ENCODE measurements at regions not wholly inside any gene's neighbourhood (a gene's known extent, or its start where the extent isn't known, plus 50 kb on each side); places are given as distances from the start of the nearest gene placed in this dataset.
A peak's percentile ranks its signal among the peaks of the same experiment; 100 is the strongest.

DNA sequence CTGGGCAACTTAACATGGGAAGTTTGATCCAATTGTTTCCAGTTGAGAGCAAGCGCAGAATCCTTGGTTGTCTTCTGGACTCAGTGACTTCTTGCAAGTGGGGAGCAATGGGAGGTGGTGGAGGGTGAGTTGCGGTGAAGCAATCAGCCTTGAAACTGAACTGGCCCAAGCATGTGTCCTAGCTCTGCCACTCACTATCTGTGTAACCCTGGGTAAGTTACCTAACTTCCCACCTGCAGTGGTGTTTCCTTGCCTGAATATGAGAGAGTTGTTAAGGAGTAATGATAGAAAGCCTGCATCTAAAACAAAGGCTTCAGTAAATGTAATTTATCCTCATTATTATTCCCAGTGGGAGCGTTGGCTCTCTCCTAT lies 132.5 kb upstream of the NFIA start (continued):
- no peak for TF ChIP-seq ZNF512 (CRISPR knock-in tag; IDR thresholded peaks at IDR 0.05; ENCODE audit: borderline replicate concordance)
- TF ChIP-seq OVOL2 (CRISPR knock-in tag; IDR thresholded peaks at IDR 0.05; ENCODE audit: borderline replicate concordance): no peak
- no peak for TF ChIP-seq EMX1 (CRISPR knock-in tag; IDR thresholded peaks at IDR 0.05)
- no peak for TF ChIP-seq ZBTB21 (CRISPR knock-in tag; IDR thresholded peaks at IDR 0.05; ENCODE audit: borderline replicate concordance)
- no peak for TF ChIP-seq ESRRA (CRISPR knock-in tag; IDR thresholded peaks at IDR 0.05; ENCODE audit: borderline replicate concordance)

GRCh38 chr1:60949154-60949825 lies 133.1 kb upstream of the NFIA start:
- ChIA-PET POLR2A (no interaction called here), CTCF (interaction anchor here (1.4 to 1.7 kb wide), 4 partner anchors 30 to 639 kb away, joined by 3 to 5 read pairs (median 4); no protein-coding TSS in a partner anchor)
- peaks cover under 1% of the 10 kb centered on the region for H3K9me3 Mint-ChIP-seq
- no peak for TF ChIP-seq TP53 (CRISPR knock-in tag; IDR thresholded peaks at IDR 0.05)
- TF ChIP-seq, protein P1, sequence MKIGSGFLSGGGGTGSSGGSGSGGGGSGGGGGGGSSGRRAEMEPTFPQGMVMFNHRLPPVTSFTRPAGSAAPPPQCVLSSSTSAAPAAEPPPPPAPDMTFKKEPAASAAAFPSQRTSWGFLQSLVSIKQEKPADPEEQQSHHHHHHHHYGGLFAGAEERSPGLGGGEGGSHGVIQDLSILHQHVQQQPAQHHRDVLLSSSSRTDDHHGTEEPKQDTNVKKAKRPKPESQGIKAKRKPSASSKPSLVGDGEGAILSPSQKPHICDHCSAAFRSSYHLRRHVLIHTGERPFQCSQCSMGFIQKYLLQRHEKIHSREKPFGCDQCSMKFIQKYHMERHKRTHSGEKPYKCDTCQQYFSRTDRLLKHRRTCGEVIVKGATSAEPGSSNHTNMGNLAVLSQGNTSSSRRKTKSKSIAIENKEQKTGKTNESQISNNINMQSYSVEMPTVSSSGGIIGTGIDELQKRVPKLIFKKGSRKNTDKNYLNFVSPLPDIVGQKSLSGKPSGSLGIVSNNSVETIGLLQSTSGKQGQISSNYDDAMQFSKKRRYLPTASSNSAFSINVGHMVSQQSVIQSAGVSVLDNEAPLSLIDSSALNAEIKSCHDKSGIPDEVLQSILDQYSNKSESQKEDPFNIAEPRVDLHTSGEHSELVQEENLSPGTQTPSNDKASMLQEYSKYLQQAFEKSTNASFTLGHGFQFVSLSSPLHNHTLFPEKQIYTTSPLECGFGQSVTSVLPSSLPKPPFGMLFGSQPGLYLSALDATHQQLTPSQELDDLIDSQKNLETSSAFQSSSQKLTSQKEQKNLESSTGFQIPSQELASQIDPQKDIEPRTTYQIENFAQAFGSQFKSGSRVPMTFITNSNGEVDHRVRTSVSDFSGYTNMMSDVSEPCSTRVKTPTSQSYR (CRISPR knock-in tag; IDR thresholded peaks at IDR 0.05): peak; percentile 51; the same call in 1 of the 2 replicates
- no peaks in the 10 kb centered on the region; the same call in 1 of the 2 replicates for H3K27me3 Mint-ChIP-seq (ENCODE audit: low read depth)
- H3K27ac Mint-ChIP-seq: no peak overlapping the region
- DNase-seq (ENCODE audit: low spot score) (no peak), ATAC-seq (peak; percentile 59)
- H3K36me3 Mint-ChIP-seq: no peaks in the 10 kb centered on the region
- no peak overlapping the region for H3K4me3 Mint-ChIP-seq
- H3K4me1 Mint-ChIP-seq: peaks cover 24% of the 10 kb centered on the region

GRCh38 chr1:60948486-60948885 lies 133.9 kb upstream of the NFIA start:
- CTCF ChIA-PET: interaction anchor here (0.5 to 1.7 kb wide), 5 partner anchors 11 to 100 kb away, joined by 3 to 5 read pairs (median 3); no protein-coding TSS in a partner anchor
- POLR2A ChIA-PET: no interaction called here
- Mint-ChIP-seq H3K27me3 (ENCODE audit: low read depth) (no peaks in the 10 kb centered on the region; the same call in 1 of the 2 replicates), H3K9me3 (no peaks in the 10 kb centered on the region), H3K36me3 (no peaks in the 10 kb centered on the region), H3K4me3 (no peak overlapping the region), H3K4me1 (peaks cover 26% of the 10 kb centered on the region), H3K27ac (no peak overlapping the region)
- TF ChIP-seq NFE2L1 (CRISPR knock-in tag; IDR thresholded peaks at IDR 0.05): no peak
- TF ChIP-seq E2F1 (CRISPR knock-in tag; IDR thresholded peaks at IDR 0.05): no peak
- no peak for TF ChIP-seq ZNF512 (CRISPR knock-in tag; IDR thresholded peaks at IDR 0.05; ENCODE audit: borderline replicate concordance)
- no peak for TF ChIP-seq CREB1 (CRISPR knock-in tag; IDR thresholded peaks at IDR 0.05)
- TF ChIP-seq, protein P2, sequence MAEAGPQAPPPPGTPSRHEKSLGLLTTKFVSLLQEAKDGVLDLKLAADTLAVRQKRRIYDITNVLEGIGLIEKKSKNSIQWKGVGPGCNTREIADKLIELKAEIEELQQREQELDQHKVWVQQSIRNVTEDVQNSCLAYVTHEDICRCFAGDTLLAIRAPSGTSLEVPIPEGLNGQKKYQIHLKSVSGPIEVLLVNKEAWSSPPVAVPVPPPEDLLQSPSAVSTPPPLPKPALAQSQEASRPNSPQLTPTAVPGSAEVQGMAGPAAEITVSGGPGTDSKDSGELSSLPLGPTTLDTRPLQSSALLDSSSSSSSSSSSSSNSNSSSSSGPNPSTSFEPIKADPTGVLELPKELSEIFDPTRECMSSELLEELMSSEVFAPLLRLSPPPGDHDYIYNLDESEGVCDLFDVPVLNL (CRISPR knock-in tag; IDR thresholded peaks at IDR 0.05; ENCODE audit: borderline replicate concordance, low read depth): no peak
- TF ChIP-seq GABPB1 (CRISPR knock-in tag; IDR thresholded peaks at IDR 0.05): no peak
- no peak for TF ChIP-seq ELF4 (CRISPR knock-in tag; IDR thresholded peaks at IDR 0.05; ENCODE audit: low read depth)
- no peak for TF ChIP-seq ZNF138 (CRISPR knock-in tag; conservative IDR thresholded peaks at IDR 0.05)
- TF ChIP-seq KAT7 (CRISPR knock-in tag; IDR thresholded peaks at IDR 0.05; ENCODE audit: borderline replicate concordance): no peak
- TF ChIP-seq TEAD4 (CRISPR knock-in tag; IDR thresholded peaks at IDR 0.05): no peak
- TF ChIP-seq GRHL2 (CRISPR knock-in tag; IDR thresholded peaks at IDR 0.05; ENCODE audit: insufficient replicate concordance, severe bottlenecking): no peak
- ATAC-seq: no peak
- no peak for DNase-seq (ENCODE audit: low spot score)
